Right hindlimb (tissue), 1 donor: ENCODE measurements at regions not wholly inside any gene's neighbourhood (a gene's known extent, or its start where the extent isn't known, plus 50 kb on each side); places are given as distances from the start of the nearest gene placed in this dataset.
"Not testable (repeated sequence)": the region's sequence is repeated elsewhere in the genome, so short reads cannot be mapped to it uniquely, and the experiment has no call there.

Source experiments
- DNase-seq: peaks from one replicate; pipeline ENCODE4 v3.0.0-alpha.2; 2018

DNA sequence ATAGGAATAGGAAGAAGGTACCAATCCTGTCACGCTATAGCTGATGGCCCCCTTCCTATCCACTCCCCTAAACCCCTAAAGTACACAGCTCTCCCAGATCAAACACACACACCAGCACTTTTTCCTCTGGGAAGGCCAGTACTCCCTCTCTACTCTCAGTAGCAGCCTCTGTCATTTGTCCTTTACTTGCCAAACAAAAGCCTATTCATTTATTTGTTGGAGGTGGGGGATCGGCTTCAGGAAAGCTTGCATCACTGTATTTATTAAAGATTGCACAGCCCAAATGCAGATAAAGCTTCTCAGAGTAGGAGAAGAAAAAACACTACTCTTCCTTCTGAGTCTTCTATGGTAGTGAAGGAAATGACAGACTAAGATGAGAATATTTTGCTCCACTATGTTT lies 429.7 kb upstream of the RASGRP1 start:
- DNase-seq: no peak

DNA sequence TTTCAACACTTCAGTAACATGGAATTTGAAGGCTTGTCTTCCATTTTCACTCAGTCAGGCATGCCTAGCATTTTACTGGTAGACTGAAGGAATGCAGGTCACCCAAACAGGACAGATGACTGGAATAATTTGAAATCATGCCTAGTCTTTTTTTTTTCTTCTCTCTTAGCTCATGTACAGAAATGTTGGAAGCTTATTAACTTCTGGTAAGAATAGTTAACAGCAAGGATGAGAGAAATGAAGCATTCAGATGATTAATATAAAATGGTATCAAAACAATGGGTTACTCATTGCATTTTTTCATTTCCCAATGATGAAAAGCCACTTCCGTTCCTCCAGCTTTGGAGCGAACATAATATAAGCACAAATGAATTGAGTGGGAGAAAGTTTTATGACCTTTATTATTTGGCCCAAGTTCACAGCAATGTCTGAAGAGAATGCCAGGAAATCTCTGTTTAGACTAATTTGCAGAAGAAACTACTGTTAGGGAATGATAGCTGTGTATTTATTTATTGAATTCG lies 431.6 kb upstream of the RASGRP1 start:
- DNase-seq: no peak

DNA sequence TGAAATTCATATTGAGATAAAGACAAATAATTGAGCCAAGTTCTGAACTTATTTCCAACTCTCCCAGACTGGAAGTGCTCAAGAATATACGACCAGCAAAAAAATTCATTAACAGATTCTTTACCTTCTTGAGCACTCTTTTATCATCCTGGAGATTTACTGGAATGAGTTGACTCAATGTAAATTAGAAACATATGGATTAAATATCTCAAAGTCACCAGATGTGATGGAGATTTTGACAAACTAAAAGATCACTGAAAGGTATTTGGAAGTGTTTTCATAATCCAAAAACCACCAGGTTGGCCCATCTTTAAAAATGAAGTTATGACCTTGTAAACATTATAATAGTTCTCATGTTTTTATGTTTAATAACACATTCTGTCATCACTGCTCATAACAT lies 433.2 kb upstream of the RASGRP1 start:
- DNase-seq: no peak

DNA sequence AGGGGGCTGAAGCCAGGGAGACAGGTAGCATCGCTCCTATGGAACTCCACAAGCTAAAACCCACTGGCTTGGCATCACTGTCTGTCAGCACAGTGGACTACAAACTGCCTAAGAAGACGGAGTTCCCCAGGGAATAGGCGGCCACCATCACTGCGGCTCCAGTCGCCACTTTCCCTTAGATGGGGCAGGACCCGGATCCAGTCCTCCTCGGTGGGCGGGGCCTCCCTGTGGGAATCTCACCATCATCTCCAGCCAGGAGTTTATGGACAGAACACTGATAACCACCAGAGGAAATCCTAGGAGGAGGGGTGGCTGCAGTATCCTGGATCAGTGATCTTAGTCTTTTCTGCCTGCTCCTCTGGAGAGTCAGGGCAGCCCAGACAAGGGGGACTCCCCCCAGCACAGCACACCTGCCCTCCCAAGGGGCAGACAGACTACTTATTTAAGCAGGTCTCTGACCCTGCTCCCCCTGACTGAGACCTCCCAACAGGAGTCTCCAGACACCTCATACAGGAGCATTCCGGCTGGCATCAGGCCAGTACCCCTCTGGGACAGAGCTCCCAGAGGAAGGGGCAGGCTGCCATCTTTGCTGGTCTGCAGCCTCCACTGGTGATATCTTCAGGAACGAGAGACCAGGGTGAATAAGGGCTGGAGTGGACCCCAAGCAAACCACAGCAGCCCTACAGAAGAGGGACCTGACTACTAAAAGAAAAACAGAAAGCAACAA lies 435.6 kb upstream of the RASGRP1 start:
- DNase-seq: no peak

DNA sequence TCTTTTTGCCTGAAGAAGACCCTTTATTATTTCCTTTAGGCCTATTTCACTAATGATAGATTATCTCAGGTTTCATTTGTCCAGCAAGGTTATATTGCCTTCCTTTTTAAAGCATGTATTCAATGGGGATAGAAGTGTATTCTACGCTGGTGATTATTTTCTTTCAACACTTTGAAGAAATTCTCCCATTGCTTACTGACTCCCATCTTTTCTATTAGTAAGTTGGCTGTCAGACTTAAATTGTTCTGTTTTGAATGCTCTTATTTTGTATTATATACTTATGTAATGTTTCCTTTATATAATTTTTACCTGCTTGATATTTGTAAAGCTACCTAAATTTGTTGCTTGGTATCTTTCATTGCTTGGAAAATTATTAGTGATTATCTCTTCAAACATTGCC lies 445.1 kb upstream of the RASGRP1 start:
- no peak for DNase-seq

DNA sequence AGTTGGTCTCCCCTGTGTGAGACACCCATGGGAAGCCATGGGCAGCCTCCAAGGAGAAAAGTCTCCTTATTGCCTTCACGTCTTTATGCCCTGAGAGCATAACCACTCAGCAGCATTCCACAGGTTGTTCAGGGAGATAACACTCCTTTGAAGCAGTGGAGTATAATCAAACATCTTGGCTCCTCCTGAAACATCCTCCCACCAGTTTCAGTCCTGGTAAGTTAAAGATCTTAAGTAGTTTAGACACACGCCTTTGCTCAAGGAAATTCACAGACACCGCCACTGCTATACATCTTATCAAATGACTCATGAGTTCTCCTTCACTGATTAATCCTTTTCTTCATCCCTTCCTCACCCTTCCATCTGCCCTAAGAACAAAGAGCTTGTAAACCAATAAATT lies 446.5 kb upstream of the RASGRP1 start:
- not testable (repeated sequence) for DNase-seq

DNA sequence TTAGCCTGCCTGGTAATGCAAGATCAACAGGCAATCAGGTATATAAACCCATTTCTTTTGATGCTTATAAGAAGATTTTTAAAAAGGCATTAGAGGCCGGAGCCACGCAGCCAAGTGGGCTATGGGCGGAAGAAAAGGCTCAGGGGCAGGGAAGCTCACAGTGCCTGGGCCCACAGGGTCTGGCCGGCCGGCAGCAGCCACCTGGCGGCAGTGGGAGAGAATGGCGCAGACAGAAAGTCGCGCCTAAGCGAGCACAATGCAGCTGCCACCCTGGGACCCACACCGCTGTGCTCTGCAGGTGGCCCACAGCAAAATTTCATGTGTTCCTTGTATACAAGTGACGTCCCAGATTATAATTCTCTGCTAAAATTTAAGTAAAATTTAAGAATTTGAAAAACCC lies 448.6 kb upstream of the RASGRP1 start:
- DNase-seq: no peak

DNA sequence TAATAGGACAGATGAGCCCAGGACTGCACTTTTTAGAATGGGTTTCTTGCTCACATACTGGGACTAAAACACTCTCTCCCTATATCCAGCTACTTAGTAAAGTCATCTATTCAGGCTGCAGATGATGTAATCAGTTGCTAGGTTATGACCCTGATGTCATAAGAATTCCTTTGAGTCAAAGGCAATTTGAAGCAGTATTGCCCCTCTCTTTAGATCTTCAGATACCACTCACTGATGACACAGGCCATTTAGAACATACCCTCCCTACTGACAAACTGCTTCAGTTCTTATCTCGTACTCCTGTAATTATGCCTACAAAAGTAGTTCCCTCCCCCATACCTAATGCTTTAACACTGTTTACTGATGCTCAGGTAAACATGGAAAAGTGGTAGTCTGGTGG lies 450.1 kb upstream of the RASGRP1 start:
- no peak for DNase-seq

DNA sequence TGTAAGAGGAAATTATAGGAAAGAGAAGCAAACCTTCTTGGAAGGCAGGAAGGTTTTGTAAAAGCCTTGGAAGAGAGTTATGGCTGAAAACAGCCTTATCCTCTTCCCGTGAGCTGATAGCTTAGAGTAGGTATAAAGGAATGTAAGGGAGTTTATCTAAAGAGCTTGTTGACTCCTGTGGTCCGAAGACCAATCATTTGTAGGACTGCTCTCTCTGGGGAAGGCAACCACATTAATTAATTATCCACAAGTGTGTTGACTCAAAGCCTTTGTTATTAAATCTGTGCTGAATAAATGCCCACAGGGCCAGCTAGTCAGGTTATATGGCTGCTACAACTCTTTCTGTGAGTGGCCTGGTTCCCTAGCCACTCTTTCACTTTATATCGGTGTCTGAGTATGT lies 452.1 kb upstream of the RASGRP1 start:
- DNase-seq: no peak

DNA sequence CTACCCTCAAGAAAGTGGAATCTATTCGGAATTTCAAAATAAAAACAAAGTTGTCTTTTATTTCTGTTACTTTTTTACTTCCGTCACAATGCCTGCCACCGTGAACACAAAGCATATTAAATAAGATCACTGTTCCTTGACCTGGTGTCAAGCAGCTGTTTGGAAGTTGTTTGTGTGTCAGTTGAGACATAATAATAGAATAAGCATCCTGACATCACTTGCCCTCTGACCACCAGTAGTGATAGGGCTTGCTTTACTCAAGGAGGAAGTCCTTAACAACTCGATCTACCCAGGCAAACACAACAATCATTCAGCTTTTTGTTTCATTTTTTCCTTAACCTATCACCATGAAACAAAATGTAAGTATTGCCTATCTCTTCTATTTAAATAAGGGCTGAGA lies 454.4 kb upstream of the RASGRP1 start:
- DNase-seq: no peak

DNA sequence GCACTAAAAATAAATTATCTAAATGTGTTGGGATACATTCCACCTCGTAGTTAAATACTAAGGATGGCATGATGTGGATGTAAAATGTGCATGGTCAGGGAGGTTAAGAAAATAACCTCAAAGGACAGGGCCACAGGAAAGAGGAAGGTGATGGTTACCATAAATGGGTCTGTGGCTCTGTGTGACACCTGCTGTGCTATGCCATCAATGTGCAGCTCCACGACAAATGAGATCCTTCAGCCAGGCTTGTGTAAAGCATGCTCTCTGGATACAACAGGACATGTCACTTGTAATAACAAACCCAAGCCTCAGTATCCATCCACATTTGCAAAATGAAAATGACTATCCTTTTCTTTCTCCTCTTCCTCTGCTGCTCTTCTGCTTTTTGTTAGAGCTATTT lies 456.7 kb upstream of the RASGRP1 start:
- DNase-seq: no peak

DNA sequence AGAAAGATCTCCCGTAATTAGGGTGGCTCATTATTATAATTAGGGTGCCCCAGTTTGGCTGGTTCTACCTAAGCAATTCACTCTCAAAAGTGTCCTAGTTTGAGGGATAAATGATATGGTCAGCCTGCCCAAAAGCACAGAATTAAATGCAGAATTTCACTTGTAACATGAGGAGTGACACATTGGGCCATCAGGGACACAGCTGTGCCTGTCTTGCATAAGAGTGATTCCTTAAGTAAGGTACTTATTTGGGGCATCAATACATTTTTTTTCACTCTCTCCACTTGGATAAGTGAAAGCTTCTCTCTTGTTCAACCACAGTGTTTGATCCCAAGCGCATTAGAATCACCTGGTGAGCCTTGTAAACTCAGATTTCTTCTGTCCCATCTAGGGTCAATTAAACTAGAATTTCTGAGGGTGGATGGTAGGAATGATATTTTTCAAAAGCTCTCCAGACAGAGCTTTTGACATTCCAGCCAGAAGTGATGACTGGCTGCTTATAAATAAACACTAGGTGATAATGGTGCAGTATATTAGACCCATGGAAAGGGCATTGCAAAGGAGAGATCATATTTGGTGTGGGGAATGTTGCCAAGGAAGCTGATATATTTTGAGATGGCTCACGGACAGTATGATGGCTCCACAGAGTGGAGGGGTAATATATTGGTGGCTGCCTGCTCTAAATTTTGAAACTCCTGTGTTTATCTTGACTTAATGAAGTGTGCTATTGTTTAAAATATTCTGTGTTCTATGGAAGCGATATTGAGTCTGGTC lies 458.1 kb upstream of the RASGRP1 start:
- DNase-seq: no peak

DNA sequence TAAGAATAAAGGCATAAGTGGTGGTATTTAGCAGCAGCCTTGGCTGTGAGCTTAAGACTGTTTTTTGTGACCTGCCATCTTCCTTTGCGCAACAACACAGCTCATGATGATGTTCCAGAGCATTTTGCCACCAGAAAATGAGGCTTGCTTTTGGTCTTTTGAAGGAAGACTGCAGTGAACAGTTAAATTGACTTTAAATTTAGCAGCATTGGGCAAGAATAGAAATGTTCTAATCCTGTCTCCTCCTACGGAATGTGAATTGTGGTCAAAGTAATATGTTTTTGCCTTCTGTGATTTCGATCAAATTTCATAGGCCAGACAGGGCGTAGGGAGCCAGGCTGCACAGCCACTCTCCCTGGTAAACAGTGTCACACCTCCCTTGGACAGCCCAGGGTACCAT lies 460.7 kb upstream of the RASGRP1 start:
- no peak for DNase-seq

DNA sequence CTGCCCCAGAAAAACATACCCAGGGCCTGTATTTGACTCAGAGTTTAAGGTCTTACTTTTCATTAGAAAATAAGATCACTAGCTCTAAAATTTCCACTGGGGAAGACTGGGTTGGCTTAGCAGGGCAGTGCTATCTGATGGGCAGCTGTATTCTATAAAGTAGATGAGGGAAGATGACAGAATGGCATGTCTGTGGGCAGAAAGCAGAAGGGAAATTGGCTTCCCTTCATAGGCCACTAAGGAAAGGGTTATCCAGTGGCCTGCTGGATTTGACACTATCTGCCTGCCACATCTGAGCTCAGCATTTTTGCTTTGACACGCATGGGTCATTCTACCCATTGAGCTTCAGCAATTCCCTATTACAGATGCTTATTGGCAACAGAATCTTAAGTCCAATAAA lies 461.3 kb upstream of the RASGRP1 start:
- DNase-seq: no peak

DNA sequence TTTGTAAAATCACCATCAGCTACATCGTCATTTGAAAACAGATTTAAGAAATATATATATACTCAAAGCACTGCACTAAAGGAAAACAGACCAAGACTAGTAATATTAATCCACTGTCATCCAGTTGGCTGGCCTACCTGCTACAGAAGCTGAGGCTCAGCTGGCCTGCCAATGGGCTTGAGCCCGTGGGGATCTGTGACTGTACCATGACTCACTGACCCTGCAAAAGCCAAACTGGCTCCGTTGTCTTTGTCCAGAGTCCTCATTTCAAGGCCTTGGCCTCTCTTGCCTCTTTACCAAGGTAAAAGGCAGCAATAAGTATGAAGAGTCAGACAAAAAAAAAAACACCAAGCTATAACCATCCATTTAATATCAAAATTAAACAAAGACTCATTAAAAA lies 463.5 kb upstream of the RASGRP1 start:
- DNase-seq: no peak

DNA sequence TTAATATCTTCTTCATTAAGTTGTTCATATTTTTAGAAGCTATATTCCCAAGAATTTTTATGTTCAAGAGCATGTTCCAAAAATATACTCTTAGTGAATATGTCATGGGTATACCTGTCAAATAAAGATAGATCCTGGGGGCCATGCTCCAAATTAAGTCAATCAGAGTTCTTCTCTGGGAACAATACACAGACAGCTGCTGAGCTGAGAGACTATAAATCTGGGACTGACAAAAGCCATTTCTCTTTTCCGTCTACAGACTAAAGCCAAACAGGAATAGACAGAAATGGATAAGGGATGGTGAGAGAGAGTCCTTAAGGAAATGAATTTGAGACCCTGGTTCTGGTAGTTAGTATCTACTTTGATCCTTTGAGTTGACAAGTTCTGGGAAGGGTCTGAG lies 465.1 kb upstream of the RASGRP1 start:
- no peak for DNase-seq

DNA sequence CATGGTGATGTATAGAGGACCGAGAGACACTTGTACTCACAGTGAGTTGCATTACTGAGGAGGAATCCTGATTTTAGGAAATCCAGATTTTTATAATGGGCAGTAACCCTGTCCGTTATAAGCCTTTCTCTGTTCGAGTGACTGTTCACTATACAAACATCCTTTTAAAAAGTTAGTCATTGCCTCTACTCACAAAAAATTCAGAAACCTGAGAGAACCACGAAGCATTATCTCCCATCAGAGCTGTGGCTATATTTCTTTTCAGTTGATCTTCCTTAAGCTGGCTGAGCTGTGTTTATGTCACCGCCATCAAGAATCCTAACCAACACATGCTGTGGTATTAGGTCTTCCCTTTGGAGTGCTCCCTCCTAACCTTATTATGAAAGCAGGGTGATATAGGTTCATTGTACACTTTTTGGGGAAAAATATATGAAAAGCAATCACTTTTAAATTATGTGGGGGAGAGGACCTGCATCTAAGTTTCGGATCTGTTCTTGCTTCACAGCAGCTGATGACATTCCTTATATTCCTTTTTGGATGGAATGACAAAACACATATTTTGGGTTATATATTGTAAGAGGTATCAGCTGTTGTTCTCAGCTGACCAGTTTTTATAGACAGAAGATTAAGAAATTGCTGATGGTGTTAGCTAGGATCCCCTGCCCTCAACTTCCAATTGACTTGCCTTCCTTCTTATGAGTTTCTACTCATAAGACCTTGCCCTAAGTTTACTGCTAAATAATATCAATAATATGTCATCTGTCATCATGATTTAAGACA lies 465.9 kb upstream of the RASGRP1 start:
- DNase-seq: no peak

DNA sequence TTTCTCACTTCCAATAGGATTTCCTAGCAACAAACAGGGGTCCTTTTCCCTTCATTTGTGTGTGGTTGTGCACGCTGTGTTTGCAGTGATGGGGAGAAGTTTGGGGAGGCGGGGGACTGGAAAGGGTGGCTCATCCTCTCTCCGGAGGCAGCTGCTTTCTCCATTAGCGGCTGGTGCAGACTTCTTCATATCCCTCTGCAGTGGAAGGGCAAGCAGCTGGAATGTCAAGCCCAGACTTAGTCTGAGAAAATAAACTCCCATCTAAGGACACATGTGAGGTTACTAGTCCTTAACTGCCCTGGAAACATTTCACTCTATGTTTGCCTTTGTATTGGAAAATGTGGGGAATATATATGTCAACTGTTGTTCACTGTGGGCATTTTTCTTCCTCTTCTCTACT lies 467.0 kb upstream of the RASGRP1 start:
- peak; percentile 29 for DNase-seq

DNA sequence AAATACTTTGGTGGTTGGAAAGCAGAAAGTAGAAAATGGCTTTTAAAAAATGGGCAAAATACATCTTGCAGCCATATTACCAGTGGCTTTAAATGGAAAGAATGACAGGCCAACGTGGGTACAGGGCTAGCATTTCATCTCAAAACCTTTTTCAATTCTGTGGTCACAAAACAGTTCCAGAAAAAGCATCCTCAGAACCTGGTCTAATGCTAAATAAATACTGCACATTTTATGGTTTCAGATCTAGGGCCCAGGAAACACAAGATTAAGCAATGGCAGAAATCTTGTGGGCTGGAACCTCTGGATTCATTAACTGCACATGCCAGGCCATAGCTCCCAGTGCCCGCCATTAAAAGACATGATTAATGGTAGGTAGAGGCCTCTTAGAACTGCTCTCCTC lies 470.2 kb upstream of the RASGRP1 start:
- DNase-seq: no peak

DNA sequence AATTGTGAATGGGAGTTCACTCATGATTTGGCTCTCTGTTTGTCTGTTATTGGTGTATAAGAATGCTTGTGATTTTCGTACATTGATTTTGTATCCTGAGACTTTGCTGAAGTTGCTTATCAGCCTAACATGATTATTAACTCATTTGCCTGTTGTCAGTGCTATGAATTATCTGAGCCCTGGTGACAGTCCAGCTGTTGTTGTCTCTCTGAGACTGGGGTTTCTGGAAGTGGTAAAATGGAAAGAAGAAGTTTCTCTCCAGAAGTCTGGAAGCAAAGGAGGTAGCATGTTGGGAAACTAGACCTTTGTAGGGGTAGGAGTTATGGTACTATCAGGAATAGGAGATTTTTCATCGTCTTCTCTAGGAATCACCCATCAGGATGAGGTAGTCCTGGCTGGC lies 473.0 kb upstream of the RASGRP1 start:
- DNase-seq: not testable (repeated sequence)

DNA sequence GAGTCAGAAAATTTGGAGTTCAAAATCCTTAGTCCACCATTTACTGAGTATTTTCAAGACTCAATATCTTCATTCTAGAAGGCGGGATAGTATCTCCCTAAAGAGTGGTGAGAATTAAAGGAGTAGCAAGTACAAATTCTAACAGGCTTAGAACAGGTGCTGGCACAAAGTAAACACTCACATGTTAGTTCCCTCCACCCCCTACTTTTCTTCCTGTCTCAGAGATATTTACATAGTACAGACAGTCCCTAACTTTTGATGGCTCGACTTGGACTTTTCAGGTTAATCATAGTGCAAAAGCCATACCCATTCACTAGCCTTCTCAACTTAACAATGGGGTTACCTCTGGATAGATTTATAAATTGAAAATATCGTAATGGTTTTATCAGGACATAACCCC lies 476.2 kb upstream of the RASGRP1 start:
- no peak for DNase-seq

DNA sequence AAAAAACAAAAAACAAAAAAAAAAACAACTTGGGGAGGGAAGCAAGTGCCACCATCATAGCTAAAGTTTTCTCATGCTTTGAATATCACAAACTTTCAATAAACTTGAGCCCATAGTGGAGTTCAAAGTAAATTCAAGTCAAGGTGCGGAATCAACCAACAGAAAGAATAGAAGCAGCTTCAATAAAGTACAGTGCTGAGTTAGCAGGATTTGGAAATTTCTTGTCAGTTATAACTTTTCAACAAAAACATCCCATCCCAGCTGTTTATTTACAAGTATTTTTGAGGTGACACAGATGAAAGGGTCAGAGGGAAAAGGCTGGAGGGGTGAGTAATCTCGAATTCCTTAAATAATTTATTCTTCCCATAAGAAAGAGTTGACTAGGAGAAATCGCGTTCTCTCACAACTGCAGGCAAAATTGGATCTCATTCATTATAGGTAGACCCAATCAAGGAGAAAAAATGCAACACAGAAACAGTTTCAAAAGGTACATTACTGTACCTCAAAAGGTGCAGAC lies 477.4 kb upstream of the RASGRP1 start:
- DNase-seq: no peak

DNA sequence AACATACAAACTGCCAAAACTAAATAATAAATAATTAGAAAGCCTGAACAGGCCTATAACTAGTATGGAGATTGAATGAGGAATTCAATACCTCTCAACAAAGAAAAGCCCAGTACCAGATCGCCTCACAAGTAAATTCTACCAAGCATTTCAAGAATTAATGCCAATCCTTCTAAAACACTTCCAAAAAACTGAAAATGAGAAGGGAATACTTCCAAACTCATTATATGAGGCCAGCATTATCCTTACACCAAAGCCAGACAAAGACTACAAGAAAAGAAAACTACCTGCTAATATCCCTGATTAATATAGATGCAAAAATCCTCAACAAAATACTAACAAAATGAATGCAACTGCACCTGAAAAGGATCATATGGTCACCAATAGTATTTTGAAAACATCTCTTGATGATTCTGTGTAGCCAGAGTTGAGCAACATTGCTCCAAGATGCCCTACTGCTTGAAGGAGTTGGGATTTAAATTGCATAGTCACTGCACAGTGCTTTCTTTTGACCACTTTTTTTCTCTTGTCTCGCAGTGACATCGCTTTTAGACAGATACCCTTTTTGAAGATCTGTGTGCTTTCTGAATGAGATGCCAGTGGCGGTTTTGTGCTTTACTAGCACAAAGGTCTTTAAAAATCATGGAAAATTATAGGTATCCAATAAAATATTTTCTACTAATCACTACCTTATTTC lies 487.2 kb upstream of the RASGRP1 start:
- DNase-seq: no peak
